Bronchial epithelial cell (primary cell): ENCODE measurements at regions not wholly inside any gene's neighbourhood (a gene's known extent, or its start where the extent isn't known, plus 50 kb on each side); places are given as distances from the start of the nearest gene placed in this dataset.

Experiments
- DNase-seq: peaks from one replicate; pipeline ENCODE4 v3.0.0-alpha.2; 2010; ENCODE audit warnings: low read depth
- FAIRE-seq: peaks from 2 replicates; lab custom pipeline; 2011; peaks lifted over from hg19 to GRCh38; lab: Jason Lieb, UNC
- H3K27me3 ChIP-seq: 2 replicates; pipeline ENCODE4 v1.5.1; 2011; ENCODE audit warnings: low read length; ENCODE audit not compliant: control insufficient read depth, insufficient read depth
- H3K36me3 ChIP-seq: 2 replicates; pipeline ENCODE4 v1.5.1; 2011; ENCODE audit warnings: low read length; ENCODE audit not compliant: control insufficient read depth, insufficient read depth
- H3K4me3 ChIP-seq: 2 replicates; pipeline ENCODE4 v1.5.1; 2011; ENCODE audit warnings: mild to moderate bottlenecking, low read depth, low read length, control low read depth
- CTCF ChIP-seq: IDR thresholded peaks from 2 replicates; pipeline ENCODE4 v1.5.1; 2011; ENCODE audit warnings: mild to moderate bottlenecking, moderate library complexity, low read length, control low read depth, inconsistent platforms; ENCODE audit not compliant: insufficient read depth, severe bottlenecking

- no peak overlapping the region for H3K4me3 ChIP-seq
- H3K27me3 ChIP-seq, result no peaks in the 10 kb centered on the region
- FAIRE-seq (no peak), DNase-seq (peak; percentile 27)
- no peaks in the 10 kb centered on the region for H3K36me3 ChIP-seq
- no peak for TF ChIP-seq CTCF
Measured at GRCh38 chr2:125172181-125172580, 1147.1 kb downstream of the CNTNAP5 start.

GRCh38 chr2:125175415-125175814 is 1150.3 kb downstream of the CNTNAP5 start:
- Histone ChIP-seq H3K27me3 (no peaks in the 10 kb centered on the region), H3K36me3 (no peaks in the 10 kb centered on the region), H3K4me3 (no peak overlapping the region)
- DNase-seq (no peak), FAIRE-seq (no peak)
- no peak for TF ChIP-seq CTCF

- Histone ChIP-seq H3K36me3 (no peaks in the 10 kb centered on the region), H3K4me3 (no peak overlapping the region), H3K27me3 (no peaks in the 10 kb centered on the region)
- FAIRE-seq (no peak), DNase-seq (no peak)
- TF ChIP-seq CTCF, result no peak
Measured at GRCh38 chr2:125185691-125186270, 1160.7 kb downstream of the CNTNAP5 start.

GRCh38 chr2:125207431-125207830 is 1182.3 kb downstream of the CNTNAP5 start:
- FAIRE-seq (no peak), DNase-seq (no peak)
- no peak for TF ChIP-seq CTCF
- Histone ChIP-seq H3K4me3 (no peak overlapping the region), H3K27me3 (no peaks in the 10 kb centered on the region), H3K36me3 (no peaks in the 10 kb centered on the region)

GRCh38 chr2:125216321-125216720 is 1191.2 kb downstream of the CNTNAP5 start:
- DNase-seq (no peak), FAIRE-seq (no peak)
- H3K36me3 ChIP-seq, result no peaks in the 10 kb centered on the region
- H3K27me3 ChIP-seq, result no peaks in the 10 kb centered on the region
- no peak overlapping the region for H3K4me3 ChIP-seq
- TF ChIP-seq CTCF, result no peak

- H3K36me3 ChIP-seq, result no peaks in the 10 kb centered on the region
- DNase-seq, result no peak
- H3K27me3 ChIP-seq, result no peaks in the 10 kb centered on the region
- no peak overlapping the region for H3K4me3 ChIP-seq
- no peak for FAIRE-seq
- no peak for TF ChIP-seq CTCF
Measured at GRCh38 chr2:125224188-125224587, 1199.1 kb downstream of the CNTNAP5 start.
